ENCODE measurements at regions not wholly inside any gene's neighbourhood (a gene's known extent, or its start where the extent isn't known, plus 50 kb on each side); places are given as distances from the start of the nearest gene placed in this dataset.

DNA sequence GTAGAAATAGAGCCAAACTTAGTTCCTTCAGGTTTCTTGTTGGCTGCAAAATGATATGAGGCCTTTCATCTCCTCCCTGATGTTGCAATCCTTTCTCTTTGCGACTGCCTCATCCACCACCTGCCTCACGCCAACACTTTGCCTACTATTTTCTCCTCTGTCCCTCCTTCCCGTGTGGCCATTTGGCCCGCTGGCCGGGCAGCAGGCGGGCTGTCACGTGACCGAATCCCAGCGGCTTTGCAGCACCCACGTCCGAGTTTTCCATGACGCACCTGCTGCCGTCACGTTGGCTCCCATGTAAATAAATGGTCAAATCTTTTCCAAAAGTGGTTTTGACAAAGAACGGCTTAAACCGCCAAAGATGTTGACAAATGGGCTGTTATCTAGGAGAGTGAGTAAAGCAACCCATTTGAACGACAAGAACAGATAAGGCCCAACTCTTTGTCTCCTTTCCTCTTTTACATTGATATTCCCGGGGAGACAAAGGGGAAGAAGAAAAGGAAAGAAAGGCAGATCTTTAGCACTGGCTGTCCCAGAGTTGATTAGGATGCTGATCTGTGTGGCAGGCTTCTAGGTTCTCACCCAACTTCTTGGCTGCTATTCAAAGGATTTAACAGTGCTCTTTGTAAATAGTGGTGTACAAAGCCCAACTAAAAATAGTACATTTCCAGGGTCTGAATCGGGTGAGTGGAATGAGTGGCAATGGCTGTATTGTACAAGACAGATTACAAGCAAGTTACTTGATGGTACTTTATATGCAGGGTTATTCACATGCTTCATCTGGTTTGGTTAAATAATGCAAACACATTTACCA is 174.2 kb upstream of the JADE1 start (continued):
- TF ChIP-seq, protein P1, sequence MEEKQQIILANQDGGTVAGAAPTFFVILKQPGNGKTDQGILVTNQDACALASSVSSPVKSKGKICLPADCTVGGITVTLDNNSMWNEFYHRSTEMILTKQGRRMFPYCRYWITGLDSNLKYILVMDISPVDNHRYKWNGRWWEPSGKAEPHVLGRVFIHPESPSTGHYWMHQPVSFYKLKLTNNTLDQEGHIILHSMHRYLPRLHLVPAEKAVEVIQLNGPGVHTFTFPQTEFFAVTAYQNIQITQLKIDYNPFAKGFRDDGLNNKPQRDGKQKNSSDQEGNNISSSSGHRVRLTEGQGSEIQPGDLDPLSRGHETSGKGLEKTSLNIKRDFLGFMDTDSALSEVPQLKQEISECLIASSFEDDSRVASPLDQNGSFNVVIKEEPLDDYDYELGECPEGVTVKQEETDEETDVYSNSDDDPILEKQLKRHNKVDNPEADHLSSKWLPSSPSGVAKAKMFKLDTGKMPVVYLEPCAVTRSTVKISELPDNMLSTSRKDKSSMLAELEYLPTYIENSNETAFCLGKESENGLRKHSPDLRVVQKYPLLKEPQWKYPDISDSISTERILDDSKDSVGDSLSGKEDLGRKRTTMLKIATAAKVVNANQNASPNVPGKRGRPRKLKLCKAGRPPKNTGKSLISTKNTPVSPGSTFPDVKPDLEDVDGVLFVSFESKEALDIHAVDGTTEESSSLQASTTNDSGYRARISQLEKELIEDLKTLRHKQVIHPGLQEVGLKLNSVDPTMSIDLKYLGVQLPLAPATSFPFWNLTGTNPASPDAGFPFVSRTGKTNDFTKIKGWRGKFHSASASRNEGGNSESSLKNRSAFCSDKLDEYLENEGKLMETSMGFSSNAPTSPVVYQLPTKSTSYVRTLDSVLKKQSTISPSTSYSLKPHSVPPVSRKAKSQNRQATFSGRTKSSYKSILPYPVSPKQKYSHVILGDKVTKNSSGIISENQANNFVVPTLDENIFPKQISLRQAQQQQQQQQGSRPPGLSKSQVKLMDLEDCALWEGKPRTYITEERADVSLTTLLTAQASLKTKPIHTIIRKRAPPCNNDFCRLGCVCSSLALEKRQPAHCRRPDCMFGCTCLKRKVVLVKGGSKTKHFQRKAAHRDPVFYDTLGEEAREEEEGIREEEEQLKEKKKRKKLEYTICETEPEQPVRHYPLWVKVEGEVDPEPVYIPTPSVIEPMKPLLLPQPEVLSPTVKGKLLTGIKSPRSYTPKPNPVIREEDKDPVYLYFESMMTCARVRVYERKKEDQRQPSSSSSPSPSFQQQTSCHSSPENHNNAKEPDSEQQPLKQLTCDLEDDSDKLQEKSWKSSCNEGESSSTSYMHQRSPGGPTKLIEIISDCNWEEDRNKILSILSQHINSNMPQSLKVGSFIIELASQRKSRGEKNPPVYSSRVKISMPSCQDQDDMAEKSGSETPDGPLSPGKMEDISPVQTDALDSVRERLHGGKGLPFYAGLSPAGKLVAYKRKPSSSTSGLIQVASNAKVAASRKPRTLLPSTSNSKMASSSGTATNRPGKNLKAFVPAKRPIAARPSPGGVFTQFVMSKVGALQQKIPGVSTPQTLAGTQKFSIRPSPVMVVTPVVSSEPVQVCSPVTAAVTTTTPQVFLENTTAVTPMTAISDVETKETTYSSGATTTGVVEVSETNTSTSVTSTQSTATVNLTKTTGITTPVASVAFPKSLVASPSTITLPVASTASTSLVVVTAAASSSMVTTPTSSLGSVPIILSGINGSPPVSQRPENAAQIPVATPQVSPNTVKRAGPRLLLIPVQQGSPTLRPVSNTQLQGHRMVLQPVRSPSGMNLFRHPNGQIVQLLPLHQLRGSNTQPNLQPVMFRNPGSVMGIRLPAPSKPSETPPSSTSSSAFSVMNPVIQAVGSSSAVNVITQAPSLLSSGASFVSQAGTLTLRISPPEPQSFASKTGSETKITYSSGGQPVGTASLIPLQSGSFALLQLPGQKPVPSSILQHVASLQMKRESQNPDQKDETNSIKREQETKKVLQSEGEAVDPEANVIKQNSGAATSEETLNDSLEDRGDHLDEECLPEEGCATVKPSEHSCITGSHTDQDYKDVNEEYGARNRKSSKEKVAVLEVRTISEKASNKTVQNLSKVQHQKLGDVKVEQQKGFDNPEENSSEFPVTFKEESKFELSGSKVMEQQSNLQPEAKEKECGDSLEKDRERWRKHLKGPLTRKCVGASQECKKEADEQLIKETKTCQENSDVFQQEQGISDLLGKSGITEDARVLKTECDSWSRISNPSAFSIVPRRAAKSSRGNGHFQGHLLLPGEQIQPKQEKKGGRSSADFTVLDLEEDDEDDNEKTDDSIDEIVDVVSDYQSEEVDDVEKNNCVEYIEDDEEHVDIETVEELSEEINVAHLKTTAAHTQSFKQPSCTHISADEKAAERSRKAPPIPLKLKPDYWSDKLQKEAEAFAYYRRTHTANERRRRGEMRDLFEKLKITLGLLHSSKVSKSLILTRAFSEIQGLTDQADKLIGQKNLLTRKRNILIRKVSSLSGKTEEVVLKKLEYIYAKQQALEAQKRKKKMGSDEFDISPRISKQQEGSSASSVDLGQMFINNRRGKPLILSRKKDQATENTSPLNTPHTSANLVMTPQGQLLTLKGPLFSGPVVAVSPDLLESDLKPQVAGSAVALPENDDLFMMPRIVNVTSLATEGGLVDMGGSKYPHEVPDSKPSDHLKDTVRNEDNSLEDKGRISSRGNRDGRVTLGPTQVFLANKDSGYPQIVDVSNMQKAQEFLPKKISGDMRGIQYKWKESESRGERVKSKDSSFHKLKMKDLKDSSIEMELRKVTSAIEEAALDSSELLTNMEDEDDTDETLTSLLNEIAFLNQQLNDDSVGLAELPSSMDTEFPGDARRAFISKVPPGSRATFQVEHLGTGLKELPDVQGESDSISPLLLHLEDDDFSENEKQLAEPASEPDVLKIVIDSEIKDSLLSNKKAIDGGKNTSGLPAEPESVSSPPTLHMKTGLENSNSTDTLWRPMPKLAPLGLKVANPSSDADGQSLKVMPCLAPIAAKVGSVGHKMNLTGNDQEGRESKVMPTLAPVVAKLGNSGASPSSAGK (IDR thresholded peaks at IDR 0.05), result peak; percentile 88
- TF ChIP-seq, protein P2, sequence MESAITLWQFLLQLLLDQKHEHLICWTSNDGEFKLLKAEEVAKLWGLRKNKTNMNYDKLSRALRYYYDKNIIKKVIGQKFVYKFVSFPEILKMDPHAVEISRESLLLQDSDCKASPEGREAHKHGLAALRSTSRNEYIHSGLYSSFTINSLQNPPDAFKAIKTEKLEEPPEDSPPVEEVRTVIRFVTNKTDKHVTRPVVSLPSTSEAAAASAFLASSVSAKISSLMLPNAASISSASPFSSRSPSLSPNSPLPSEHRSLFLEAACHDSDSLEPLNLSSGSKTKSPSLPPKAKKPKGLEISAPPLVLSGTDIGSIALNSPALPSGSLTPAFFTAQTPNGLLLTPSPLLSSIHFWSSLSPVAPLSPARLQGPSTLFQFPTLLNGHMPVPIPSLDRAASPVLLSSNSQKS (CRISPR knock-in tag; IDR thresholded peaks at IDR 0.05), result no peak
- TF ChIP-seq FOS (IDR thresholded peaks at IDR 0.05; ENCODE audit: extremely low read depth, insufficient read length), result no peak
- no peak for TF ChIP-seq MED1 (CRISPR knock-in tag; IDR thresholded peaks at IDR 0.05; ENCODE audit: borderline replicate concordance)
- peak; percentile 48 for TF ChIP-seq RBFOX2 (IDR thresholded peaks at IDR 0.05; ENCODE audit: low read depth, low read length)
- TF ChIP-seq NR3C1 (CRISPR knock-in tag; IDR thresholded peaks at IDR 0.05), result no peak
- TF ChIP-seq MEF2A (IDR thresholded peaks at IDR 0.05; ENCODE audit: control insufficient read depth, low read depth, low read length), result no peak
- TF ChIP-seq U2AF2 (optimal IDR thresholded peaks at IDR 0.05; ENCODE audit: low read depth, low read length), result no peak
- TF ChIP-seq SLC30A9 (CRISPR knock-in tag; IDR thresholded peaks at IDR 0.05), result no peak
- TF ChIP-seq POLR3A (IDR thresholded peaks at IDR 0.05; ENCODE audit: borderline replicate concordance, extremely low read depth, insufficient read depth, insufficient read length), result no peak
- TF ChIP-seq ZNF707 (CRISPR knock-in tag; conservative IDR thresholded peaks at IDR 0.05), result no peak
- no peak for TF ChIP-seq ZNF124 (CRISPR knock-in tag; IDR thresholded peaks at IDR 0.05)
- TF ChIP-seq ELF2 (CRISPR knock-in tag; IDR thresholded peaks at IDR 0.05), result no peak
- no peak for TF ChIP-seq HIVEP1 (CRISPR knock-in tag; IDR thresholded peaks at IDR 0.05)
- TF ChIP-seq MCM5 (IDR thresholded peaks at IDR 0.05; ENCODE audit: low read depth), result no peak
- no peak for TF ChIP-seq HSF4 (CRISPR knock-in tag; IDR thresholded peaks at IDR 0.05; ENCODE audit: borderline replicate concordance)
